ENCODE measurements at regions not wholly inside any gene's neighbourhood (a gene's known extent, or its start where the extent isn't known, plus 50 kb on each side); places are given as distances from the start of the nearest gene placed in this dataset.
"Not testable (repeated sequence)": the region's sequence is repeated elsewhere in the genome, so short reads cannot be mapped to it uniquely, and the experiment has no call there.

DNA sequence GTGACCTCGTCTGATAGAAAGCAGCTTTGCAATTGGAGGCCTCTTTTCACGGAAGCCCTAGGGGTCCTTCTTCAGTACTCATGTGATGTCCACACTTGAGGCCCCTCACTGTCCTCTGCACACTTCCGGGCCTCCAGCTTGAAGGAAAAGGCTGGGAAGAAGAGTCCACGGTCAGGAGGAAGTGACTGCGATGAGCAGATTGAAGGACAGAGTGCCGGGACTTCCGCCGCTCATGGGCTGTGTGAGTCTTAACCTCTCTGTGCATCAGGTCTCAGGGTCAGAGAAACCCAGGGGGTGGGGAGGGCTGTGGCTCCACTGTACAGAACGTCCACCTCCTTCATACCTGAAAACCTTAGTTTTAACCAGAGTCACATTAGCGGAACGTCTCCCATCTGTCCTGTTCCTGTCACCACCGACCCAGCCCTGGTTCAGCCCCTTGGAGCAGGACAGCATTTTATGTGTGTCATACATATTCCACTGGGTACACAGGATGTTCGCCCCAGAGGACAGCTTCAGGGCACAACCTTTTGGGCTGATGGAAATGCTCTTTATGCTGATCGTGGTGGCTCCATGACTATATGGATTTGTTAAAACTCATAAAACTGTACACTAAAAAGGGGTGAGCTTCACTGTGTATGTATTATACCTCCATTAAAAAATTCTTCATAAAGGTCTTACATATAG is 51.0 kb upstream of the SORCS2 start:
- no peak for ATAC-seq

DNA sequence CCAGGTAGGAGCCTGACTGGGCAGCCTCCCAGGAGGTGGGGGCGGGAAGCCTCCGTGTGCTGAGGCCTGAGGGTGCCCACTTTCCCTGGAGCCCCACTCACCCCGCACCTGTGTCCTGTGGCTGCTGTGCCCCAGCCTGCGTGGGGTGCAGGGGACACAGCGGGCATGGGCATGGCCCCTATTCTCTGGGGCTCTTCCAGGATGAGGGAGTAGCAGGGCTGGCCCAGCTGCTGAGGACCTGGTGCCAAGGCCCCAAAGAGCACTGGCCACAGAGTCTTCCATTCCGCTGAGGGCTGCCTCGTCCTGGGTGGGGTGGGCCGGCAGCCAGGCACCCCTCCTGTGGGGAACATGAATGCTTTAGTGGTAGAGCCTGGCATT is 51.7 kb upstream of the SORCS2 start:
- no peak for ATAC-seq

DNA sequence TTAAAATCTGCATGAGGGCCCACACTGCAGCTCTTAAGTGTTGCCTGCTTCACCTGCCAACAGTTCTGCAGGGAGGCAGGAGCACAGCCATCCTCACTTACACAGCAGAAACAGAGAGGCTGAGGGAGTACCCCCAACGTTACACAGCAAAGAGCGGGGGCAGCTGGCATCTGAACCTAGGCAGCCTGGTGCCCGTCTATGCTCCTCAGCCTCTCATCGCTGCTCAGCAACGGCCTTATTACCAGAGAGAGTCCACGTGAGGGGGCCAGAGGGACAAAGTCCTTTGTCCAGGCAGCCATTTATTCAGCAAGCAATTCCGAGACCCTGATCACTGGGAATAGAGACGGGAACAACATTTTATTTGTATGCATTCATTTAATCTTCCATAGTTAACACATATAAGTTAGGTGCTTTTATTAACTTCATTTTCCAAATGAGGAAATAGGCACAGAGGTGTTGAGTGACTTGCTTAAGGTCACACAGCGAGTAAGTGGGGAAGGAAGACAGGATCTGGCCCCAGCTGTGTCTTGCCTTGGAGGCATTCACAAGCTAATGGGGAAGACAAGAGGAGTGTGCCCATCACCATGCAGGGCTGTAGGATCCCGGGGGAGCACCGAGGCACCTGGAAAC is 52.2 kb upstream of the SORCS2 start:
- no peak for ATAC-seq

DNA sequence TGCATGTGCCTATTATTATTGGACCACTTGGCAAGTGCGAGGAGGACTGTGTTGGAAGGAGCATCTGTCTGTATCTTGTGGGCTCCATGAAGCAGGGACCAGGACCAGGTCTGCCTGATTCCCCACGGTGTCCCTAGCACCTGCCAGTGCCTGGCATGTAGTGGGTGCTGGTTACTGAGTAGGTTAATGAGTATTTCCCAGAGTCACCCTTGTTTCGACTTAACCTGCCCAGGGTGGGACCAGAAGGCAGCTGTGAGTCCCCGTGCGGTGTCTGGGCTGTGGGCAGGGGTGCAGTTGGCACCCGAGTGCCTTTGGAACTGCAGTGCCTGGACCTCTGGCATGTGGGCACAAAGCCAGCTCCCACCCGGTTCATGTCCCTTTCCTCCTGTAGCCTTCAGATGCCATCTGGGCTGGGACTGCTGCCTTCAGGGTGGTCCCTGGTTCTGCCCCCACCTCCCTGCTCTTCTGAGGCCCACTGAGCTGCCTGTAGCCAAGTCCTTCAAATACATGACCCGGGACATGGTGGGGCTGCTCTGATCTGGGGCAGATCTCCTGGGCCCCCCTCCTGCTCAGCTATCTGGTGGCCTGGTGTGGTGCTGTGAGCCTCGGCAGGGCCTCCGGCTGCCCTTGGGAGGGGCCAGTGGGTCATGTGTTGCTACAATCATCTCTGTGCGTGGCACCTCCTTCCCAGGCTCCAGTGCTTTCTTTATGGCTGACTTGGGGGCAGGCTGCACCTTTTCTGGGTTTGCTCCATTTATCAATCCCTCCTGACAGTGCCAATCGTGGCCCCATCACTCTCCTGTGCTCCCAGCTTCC is 53.0 kb upstream of the SORCS2 start:
- no peak for ATAC-seq

DNA sequence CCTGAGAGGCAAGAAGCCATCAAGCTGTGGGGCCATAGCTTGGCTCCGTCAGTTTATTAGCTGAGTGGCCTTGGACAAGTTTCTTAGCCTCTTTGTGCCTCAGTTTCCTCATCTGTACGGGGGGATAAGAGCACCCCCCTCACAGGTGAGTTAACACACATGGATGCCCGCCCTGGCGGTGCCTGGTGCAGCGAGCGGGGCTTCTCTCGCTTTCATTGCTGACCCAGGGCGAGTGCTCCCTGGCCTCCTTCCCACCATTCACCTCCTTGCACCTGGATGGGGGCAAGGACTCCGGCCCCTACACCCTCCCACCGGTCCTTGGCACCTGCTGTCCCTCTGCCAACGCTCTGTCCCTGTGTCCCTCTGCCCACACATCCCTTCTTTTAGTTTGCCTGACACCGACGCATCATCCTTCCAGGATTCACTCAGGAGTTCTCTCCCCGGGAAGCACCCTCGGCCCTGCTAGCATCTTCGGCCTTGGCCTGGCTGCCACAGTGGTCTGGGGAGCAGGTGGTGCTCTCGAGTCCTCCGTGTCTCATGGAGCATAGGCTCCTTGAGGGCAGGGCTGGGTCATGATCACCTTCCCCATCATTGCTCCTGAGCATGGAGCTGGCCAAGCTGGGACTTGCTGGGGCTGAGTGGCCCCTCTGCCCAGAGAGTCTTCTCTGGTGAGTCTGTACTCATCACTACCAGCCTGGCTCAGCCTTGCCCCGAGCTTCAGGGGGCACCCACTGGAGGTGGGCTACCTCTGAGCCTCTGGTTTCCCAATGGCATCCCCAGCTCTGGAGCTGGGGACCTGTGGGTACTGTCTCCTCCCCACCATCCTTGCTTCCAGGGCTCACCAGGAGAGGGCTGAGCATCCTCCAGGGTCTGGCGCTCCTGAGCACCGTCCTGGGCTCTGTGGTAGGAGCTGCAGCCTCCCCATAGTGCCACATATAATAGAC is 53.8 kb upstream of the SORCS2 start:
- ATAC-seq = no peak

DNA sequence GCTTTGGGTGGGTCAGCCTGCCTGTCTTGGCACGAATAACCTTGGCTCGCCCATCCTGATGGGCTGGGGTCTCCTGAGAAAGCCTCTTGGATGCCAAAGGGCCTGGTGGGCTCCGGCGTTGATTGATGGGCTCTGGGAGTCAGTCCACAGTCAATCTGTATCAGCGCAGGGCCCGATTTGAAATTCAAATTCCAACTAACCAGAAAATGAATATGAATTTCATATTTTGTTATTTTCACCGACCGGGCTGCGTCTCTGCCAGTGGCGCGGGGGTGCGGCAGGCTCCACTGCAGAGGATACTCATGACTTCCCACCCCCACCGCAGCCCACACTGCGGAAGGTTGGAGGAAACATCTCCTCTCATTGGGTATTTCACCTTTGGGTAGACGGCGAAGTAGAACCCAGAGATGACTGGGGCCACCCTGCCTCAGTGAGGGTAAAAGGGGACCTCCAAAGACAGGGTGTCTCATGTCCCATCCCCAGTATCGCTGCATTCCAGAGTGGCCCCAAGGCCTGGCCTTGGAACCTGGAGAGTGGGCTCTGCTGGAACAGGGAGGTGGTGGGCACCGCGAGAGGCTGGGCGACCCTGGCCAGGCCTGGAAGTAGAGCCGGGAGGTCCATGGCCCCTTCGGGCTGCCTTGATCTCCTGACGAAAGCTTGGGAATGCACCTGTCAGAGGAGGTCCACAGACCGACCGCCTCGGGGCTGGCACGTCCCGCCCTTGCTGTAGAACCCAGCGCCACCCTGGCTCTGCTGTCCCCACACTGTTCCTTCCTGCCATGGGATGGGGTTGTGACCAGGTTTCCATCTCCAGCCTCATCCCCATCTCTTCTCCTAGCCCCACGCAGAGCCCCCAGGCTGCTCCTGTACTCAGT is 54.8 kb upstream of the SORCS2 start:
- no peak for ATAC-seq

DNA sequence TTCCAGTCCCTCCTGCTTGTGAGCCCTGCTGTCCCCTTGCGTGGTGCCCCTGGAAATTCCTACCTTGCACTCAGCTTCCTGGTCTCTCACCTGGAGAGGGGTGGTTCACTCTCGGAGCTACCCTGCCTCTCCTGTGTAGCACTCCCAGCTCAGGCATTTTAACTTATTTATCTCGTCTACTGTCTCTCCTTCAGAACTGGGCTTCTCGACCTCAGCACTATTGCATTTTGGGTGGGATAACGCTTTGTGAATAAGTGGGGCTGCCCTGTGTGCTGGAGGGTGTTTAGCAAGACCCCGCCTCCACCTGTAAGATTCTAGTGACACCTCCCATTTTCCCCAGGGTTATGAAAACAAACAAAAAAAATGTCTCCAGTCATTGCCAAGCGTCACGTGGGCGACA is 56.0 kb upstream of the SORCS2 start:
- no peak for ATAC-seq

DNA sequence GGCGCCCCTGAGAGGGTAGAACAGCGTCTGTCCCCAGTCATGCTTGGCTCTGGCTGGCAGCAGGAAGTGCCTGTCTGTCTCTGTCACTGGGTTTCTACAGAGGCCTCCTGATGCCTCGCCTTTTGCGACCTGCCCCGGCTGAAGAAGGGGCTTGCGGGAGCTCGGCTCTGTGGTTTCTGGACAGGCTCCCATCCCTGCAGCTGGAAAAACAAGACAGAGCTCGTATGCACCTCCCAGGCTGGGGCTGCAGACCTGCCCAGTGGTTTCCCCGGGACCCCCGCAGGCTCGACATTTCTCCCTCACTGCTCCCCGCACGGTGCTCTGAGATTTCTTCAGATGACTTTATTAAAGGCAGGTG is 57.0 kb upstream of the SORCS2 start:
- no peak for ATAC-seq

DNA sequence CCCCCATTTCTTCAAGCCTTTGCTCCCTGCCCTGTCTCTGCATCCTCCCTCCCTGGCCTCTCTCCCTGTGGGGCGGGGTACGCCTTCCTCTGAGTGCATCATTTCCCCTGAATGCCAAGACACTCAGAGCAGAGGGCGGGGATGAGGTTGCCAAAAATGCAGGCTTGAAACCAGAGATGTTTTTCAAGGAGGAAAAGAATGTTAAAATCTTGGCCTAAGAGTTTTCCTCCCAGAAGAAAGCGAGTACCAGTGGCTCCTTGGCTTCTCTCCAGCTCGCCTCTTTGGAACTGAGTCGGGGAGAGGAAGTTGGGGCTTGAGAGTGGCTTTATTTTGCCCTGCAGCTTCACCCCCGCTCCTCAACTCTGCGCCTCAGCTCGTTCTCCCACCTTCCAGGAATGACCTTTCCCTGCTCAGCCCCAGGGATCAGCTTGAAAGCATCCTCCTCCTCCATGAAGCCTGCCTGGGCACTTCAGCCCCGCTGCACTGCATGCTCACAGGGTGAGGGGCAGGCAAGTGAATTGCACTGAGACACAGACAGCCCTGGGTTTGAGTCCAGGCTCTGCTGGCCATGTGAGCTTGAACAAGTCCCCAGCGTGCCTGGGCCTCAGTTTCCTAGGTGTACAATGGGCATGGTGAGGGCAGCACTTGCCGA is 57.5 kb upstream of the SORCS2 start:
- ATAC-seq = no peak

DNA sequence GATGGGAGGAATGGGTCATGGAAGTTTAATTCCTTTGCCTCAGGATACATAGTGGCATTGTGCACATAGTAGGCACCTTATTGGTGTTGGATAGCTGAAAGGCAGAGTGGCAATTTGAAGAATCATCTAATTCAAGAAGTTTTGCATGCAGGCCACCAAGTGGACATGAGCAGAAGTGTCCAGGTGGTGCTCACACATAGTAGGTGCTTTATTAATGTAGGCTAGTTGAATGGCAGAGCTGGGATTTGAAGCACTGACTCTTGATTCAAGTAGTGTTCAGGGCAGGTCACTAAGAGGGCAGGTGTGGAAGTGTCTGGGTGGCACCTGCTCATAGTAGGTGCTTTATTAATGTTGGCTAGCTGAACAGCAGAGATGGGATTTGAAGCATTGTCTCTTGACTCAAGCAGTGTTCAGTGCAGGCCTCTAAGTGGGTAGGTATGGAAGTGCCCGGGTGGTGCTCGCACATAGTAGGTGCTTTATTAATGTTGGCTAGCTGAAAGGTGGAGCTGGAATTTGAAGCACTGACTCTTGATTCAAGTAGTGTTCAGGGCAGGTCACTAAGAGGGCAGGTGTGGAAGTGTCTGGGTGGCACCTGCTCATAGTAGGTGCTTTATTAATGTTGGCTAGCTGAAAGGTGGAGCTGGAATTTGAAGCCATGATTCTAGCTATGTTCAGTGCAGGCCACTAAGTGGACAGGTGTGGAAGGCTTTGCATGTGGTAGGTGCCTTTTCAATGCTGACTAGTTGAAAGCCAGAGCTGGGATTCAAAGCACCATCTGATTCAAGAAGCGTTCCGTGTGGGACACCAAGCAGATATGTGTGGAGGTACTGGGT is 58.3 kb upstream of the SORCS2 start:
- ATAC-seq = not testable (repeated sequence)

DNA sequence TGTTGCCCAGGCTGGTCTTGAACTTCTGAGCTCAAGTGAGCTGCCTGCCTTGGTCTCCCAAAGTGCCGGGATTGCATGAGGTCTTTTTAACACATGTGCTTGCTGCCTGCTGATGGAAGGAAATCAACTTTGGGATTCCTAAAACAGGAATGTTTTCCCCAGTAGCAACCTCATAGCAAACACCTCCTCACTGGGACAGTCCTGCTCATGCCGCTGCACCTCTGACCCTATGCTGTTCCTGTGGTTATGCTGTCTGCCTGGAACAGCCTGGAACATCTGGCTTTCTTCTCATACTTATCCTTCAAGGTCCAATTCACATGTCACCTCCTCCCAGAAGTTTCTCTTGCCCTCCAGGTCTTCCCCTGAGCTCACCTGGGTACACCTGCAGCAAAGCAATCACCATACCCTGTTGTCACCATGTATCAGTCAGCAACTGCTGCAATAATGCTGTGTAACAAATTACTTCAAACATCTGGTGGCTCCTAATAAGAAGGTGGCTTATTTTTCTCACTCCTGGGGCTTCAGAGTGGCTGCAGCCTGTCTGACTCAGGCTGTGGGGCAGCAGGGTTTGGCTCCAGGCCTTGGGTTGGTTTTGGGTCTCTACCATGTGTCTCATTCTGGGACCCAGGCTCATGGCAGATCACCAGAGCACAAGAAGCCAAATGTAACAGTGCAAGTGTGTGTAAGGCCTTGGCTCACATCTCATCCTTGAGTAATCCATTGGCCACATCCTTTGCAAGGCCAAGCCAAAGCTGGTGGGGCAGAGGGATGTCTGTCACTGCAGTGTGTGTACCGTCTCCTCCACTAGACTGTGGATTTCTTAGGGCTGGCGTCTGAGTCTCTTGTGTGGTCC is 59.4 kb upstream of the SORCS2 start:
- ATAC-seq = no peak

DNA sequence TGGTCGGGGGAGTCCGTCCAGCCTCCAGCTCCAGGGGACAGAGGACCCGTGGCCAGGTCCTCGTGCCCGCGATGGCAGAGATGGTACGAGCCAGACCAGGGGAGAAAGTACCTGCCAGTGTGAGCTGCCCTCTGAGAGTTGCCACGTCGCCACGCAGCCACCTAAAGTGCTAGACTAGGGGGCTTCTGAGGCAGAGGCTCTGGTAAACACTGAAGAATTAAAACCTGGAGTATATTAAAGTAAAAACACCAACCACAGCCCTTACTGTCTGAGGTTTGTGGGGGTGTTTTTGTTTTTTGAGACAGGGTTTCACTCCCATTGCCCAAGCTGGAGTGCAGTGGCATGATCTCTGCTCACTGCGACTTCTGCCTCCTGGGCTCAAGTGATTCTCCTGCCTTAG is 60.1 kb upstream of the SORCS2 start:
- ATAC-seq = no peak

DNA sequence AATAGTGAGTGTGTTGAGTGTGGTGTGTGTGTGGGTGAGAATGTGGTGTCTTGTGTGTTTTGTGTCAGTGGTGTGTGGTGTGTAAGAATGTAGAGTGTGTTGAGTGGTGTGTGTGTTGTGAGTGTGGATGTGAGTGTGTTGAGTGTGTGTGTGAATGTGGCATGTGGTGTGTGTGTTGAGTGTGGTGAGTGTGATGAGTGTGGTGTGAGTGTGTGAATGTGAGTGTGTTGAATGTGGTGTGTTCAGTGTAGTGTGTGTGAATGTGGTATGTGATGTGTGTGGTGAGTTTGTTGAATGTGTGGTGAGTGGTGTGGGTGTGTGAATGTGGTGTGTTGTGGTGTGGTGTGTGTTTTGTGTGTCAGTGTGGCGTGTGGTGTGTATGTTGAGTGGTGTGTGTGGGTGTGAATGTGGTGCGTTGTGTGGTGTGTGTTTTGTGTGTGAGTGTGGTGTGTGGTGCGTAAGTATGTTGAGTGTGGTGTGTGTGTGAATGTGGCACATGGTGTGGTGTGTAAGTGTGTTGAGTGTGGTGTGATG is 60.8 kb upstream of the SORCS2 start:
- no peak for ATAC-seq

DNA sequence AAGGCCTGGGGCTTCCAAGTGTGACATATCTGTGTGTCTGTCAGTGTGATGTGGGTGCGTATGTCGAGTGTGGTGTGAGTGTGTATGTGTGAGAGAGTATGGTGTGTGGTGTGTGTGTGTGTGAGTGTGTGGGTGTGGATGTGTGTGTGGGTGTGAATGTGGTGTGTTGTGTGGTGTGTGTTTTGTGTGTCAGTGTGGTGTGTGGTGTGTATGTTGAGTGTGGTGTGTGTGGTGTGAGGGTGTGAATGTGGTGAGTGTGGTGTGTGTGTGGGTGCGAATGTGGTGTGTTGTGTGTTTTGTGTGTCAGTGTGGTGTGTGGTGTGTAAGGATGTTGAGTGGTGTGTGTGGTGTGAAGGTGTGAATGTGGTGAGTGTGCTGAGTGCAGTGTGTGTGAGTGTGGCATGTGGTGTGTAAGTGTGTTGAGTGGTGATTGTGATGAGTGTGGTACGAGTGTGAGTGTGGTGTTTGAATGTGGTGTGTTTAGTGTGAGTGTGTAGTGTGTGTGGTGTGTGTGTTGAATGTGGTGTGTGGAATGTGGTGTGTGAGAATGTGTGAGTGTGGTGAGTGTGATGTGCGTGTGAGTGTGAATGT is 61.6 kb upstream of the SORCS2 start:
- ATAC-seq = no peak

DNA sequence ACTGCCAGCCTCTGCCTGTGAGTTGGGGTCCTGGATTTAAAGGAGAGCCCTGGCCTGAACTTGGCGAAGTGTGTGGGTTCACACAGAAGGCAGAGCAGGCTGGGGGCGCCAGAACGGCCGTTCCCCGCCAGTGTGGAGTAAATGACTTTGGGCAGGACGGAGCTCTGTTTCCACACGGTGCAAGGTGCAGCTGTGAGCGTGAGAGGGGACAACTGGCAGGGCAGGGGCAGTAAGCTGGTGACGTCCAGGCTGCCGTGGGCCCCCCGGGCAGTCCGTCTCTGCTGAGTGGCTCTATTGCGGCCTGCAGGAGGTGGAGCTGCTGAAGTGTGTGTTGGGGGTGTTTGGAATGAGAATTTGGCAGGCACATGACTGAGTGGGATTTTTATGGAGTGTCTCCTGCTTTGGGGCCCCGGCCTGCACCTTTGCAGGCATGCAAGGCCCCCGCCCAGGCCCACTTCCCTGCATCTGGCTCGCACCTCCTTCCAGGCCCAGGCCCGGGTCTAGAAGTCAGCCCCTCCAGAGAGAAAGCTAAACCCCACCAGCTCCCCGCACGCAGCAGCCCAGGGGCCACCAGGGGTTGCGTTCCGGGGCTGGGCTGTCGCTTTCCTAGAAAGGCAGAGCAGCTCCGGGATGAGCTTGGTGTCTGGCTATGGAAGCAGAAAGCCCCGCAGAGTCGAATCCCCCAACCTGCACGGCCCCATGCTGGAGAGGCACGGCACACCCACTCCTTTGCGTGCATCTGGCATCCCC is 62.2 kb upstream of the GRPEL1 start:
- no peak for ATAC-seq

DNA sequence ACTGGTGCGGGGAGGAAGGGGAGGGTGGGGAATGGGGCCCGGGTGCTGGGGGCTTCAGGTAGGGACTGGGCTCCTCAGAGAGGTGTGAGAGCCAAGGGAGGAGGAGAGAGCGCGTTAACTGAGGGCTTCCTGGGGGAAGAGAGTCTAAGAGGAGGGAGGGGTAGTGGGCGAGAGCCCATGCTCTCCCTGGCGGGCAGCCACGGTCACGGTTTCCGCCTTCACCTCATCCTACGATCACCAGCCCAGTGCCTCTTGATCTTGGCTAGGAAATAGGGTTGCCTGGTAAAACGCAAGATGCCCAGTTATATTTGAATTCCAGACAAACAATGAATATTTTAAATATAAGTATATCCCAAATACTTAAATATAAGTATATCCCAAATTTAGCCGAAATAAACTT is 60.8 kb upstream of the GRPEL1 start:
- no peak for ATAC-seq

DNA sequence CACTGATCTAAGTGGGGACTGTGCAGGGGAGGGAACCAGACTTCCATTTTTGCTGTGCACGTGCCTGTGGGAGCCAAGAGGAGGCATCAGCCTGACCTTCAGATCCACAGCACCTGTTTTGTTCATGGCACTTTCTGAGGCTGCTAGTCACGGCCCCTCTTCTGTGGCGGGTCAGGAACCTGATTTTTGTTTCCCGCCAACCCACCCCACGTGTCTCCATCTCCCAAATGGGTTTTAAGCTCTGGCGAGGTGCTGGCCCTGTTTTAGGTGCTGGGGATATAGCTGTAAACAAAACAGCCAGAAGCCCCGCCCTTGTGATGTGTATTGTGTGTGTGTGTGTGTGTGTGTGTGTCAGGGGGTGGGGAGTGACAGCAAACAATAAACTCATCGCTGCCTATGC is 60.4 kb upstream of the GRPEL1 start:
- no peak for ATAC-seq

DNA sequence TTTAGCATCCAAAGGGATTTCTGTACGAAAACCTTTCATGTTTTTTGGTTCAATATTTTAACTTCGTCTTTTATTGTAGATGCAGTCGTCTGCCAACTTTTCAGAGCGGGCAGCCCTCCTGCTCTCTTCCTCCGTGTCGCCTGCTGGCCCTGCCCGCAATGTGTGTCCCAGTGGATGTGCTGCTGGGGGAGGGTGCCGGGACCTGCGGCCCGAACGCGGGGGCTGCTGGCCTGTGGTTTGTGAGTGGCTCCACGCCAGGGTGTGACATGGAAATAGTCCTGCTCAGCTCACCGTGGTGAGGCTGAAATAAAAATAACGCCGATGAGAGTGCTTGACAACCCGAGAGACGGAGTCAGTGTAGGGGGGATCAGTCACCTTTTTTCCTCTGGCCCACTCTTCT is 59.7 kb upstream of the GRPEL1 start:
- ATAC-seq = no peak
